ENCODE measurements at regions not wholly inside any gene's neighbourhood (a gene's known extent, or its start where the extent isn't known, plus 50 kb on each side); places are given as distances from the start of the nearest gene placed in this dataset.

- Mint-ChIP-seq H3K36me3 (no peaks in the 10 kb centered on the region), H3K27ac (no peak overlapping the region), H3K4me3 (no peak overlapping the region), H3K27me3 (peaks cover 32 to 33% of the 10 kb centered on the region in 2 donors), H3K4me1 (no peaks in the 10 kb centered on the region), H3K9me3 (no peaks in the 10 kb centered on the region)
- POLR2A ChIA-PET = no interaction called here
- 74% methylated on average over 8 of the region's 12 CpGs for WGBS (ENCODE audit: insufficient coverage)
- DNase-seq (no peak), ATAC-seq (replicated peaks in 1 of 4) (no peak)
- H3K27ac ChIP-seq (ENCODE audit: low read length) = no peak overlapping the region
- no peak overlapping the region for H3K4me3 ChIP-seq (ENCODE audit: control insufficient read depth in 1 of 2, extremely low read depth in 1 of 2, low read length in 1 of 2)
- CTCF ChIA-PET = no interaction called here
- peaks cover 0 to 49% of the 10 kb centered on the region in 2 experiments for H3K27me3 ChIP-seq (replicated peaks in 1 of 2; ENCODE audit: control insufficient read depth in 2 of 2, extremely low read depth in 1 of 2, insufficient read depth in 2 of 2, low read length in 1 of 2)
- no peaks in the 10 kb centered on the region for H3K36me3 ChIP-seq (ENCODE audit: control insufficient read depth in 2 of 2, extremely low read depth in 1 of 2, insufficient read depth in 1 of 2, low read length in 1 of 2)
- no peaks in the 10 kb centered on the region for H3K9me3 ChIP-seq
- no peaks in the 10 kb centered on the region for H3K4me1 ChIP-seq (ENCODE audit: control insufficient read depth in 1 of 2, extremely low read depth in 1 of 2, insufficient read depth in 2 of 2, low read length in 2 of 2)
These were observed 69.4 kb upstream of the PRIMA1 start for GRCh38 chr14:93857500-93858283.

GRCh38 chr14:93857081-93857480, 68.8 kb upstream of the PRIMA1 start:
- no peaks in the 10 kb centered on the region for H3K9me3 ChIP-seq
- no peaks in the 10 kb centered on the region for H3K4me1 ChIP-seq (ENCODE audit: control insufficient read depth in 1 of 2, extremely low read depth in 1 of 2, insufficient read depth in 2 of 2, low read length in 2 of 2)
- DNase-seq (no peak), ATAC-seq (replicated peaks in 1 of 4) (no peak)
- Mint-ChIP-seq H3K4me1 (no peaks in the 10 kb centered on the region), H3K27me3 (peaks cover 35 to 38% of the 10 kb centered on the region in 2 donors), H3K4me3 (no peak overlapping the region), H3K27ac (no peak overlapping the region), H3K36me3 (no peaks in the 10 kb centered on the region), H3K9me3 (no peaks in the 10 kb centered on the region)
- CTCF ChIA-PET = no interaction called here
- H3K36me3 ChIP-seq (ENCODE audit: control insufficient read depth in 2 of 2, extremely low read depth in 1 of 2, insufficient read depth in 1 of 2, low read length in 1 of 2) = no peaks in the 10 kb centered on the region
- 62% methylated on average over 3 of the region's 4 CpGs for WGBS (ENCODE audit: insufficient coverage)
- POLR2A ChIA-PET = no interaction called here
- H3K27ac ChIP-seq (ENCODE audit: low read length) = no peak overlapping the region
- H3K27me3 ChIP-seq (replicated peaks in 1 of 2; ENCODE audit: control insufficient read depth in 2 of 2, extremely low read depth in 1 of 2, insufficient read depth in 2 of 2, low read length in 1 of 2) = peaks cover 0 to 51% of the 10 kb centered on the region in 2 experiments
- H3K4me3 ChIP-seq (ENCODE audit: control insufficient read depth in 1 of 2, extremely low read depth in 1 of 2, low read length in 1 of 2) = no peak overlapping the region

GRCh38 chr14:93855737-93856136, 67.5 kb upstream of the PRIMA1 start:
- no peaks in the 10 kb centered on the region for H3K4me1 Mint-ChIP-seq
- Histone ChIP-seq H3K4me1 (ENCODE audit: control insufficient read depth in 1 of 2, extremely low read depth in 1 of 2, insufficient read depth in 2 of 2, low read length in 2 of 2) (no peaks in the 10 kb centered on the region), H3K27ac (ENCODE audit: low read length) (no peak overlapping the region), H3K9me3 (no peaks in the 10 kb centered on the region), H3K36me3 (ENCODE audit: control insufficient read depth in 2 of 2, extremely low read depth in 1 of 2, insufficient read depth in 1 of 2, low read length in 1 of 2) (no peaks in the 10 kb centered on the region), H3K4me3 (ENCODE audit: control insufficient read depth in 1 of 2, extremely low read depth in 1 of 2, low read length in 1 of 2) (no peak overlapping the region), H3K27me3 (replicated peaks in 1 of 2; ENCODE audit: control insufficient read depth in 2 of 2, extremely low read depth in 1 of 2, insufficient read depth in 2 of 2, low read length in 1 of 2) (peaks cover 0 to 46% of the 10 kb centered on the region in 2 experiments)
- ChIA-PET POLR2A (no interaction called here), CTCF (no interaction called here)
- no peaks in the 10 kb centered on the region for H3K9me3 Mint-ChIP-seq
- no peaks in the 10 kb centered on the region for H3K36me3 Mint-ChIP-seq
- H3K27ac Mint-ChIP-seq = no peak overlapping the region
- 70% methylated on average over 2 of the region's 3 CpGs for WGBS (ENCODE audit: insufficient coverage)
- no peak overlapping the region for H3K4me3 Mint-ChIP-seq
- peaks cover 42 to 45% of the 10 kb centered on the region in 2 donors for H3K27me3 Mint-ChIP-seq
- no peak for ATAC-seq (replicated peaks in 1 of 4)
- DNase-seq = no peak

- POLR2A ChIA-PET = no interaction called here
These were observed 59.2 kb upstream of the PRIMA1 start for GRCh38 chr14:93847473-93847872.

GRCh38 chr14:93838238-93838637, 50.0 kb upstream of the PRIMA1 start:
- DNase-seq = no peak
- no peak for ATAC-seq (replicated peaks in 1 of 4)

More at GRCh38 chr14:93847473-93847872, 59.2 kb upstream of the PRIMA1 start:
- no peak overlapping the region for H3K4me3 ChIP-seq (ENCODE audit: control insufficient read depth in 1 of 2, extremely low read depth in 1 of 2, low read length in 1 of 2)
- CTCF ChIA-PET = no interaction called here
- H3K27ac ChIP-seq (ENCODE audit: low read length) = no peak overlapping the region
- H3K9me3 ChIP-seq = no peaks in the 10 kb centered on the region
- H3K4me1 ChIP-seq (ENCODE audit: control insufficient read depth in 1 of 2, extremely low read depth in 1 of 2, insufficient read depth in 2 of 2, low read length in 2 of 2) = no peaks in the 10 kb centered on the region
- Mint-ChIP-seq H3K9me3 (no peaks in the 10 kb centered on the region), H3K4me3 (no peak overlapping the region), H3K36me3 (no peaks in the 10 kb centered on the region), H3K4me1 (no peaks in the 10 kb centered on the region), H3K27me3 (peaks cover 14 to 30% of the 10 kb centered on the region in 2 donors), H3K27ac (no peak overlapping the region)
- no peaks in the 10 kb centered on the region for H3K36me3 ChIP-seq (ENCODE audit: control insufficient read depth in 2 of 2, extremely low read depth in 1 of 2, insufficient read depth in 1 of 2, low read length in 1 of 2)
- no CpG with 5 or more reads among the region's 2 CpGs for WGBS (ENCODE audit: insufficient coverage)
- DNase-seq = no peak
- no peak for ATAC-seq (replicated peaks in 1 of 4)
- peaks cover 0 to 19% of the 10 kb centered on the region in 2 experiments for H3K27me3 ChIP-seq (replicated peaks in 1 of 2; ENCODE audit: control insufficient read depth in 2 of 2, extremely low read depth in 1 of 2, insufficient read depth in 2 of 2, low read length in 1 of 2)

More at GRCh38 chr14:93838238-93838637, 50.0 kb upstream of the PRIMA1 start:
- CTCF ChIA-PET = no interaction called here
- H3K36me3 Mint-ChIP-seq = no peaks in the 10 kb centered on the region
- no peaks in the 10 kb centered on the region for H3K4me1 ChIP-seq (ENCODE audit: control insufficient read depth in 1 of 2, extremely low read depth in 1 of 2, insufficient read depth in 2 of 2, low read length in 2 of 2)
- no peak overlapping the region for H3K4me3 ChIP-seq (ENCODE audit: control insufficient read depth in 1 of 2, extremely low read depth in 1 of 2, low read length in 1 of 2)
- peaks cover 0 to 26% of the 10 kb centered on the region in 2 experiments for H3K27me3 ChIP-seq (replicated peaks in 1 of 2; ENCODE audit: control insufficient read depth in 2 of 2, extremely low read depth in 1 of 2, insufficient read depth in 2 of 2, low read length in 1 of 2)
- H3K9me3 ChIP-seq = no peaks in the 10 kb centered on the region
- peaks cover 30 to 40% of the 10 kb centered on the region in 2 donors for H3K27me3 Mint-ChIP-seq
- POLR2A ChIA-PET = no interaction called here
- WGBS (ENCODE audit: insufficient coverage) = no CpG with 5 or more reads among the region's 3 CpGs
- no peaks in the 10 kb centered on the region for H3K4me1 Mint-ChIP-seq
- H3K27ac Mint-ChIP-seq = no peak overlapping the region
- no peaks in the 10 kb centered on the region for H3K36me3 ChIP-seq (ENCODE audit: control insufficient read depth in 2 of 2, extremely low read depth in 1 of 2, insufficient read depth in 1 of 2, low read length in 1 of 2)
- H3K4me3 Mint-ChIP-seq = no peak overlapping the region
- H3K9me3 Mint-ChIP-seq = peaks cover 0 to 8% (median 5%) of the 10 kb centered on the region in 3 donors
- no peak overlapping the region for H3K27ac ChIP-seq (ENCODE audit: low read length)

All from T-cell (primary cell).